T1000 (cell line): ENCODE measurements at regions not wholly inside any gene's neighbourhood (a gene's known extent, or its start where the extent isn't known, plus 50 kb on each side); places are given as distances from the start of the nearest gene placed in this dataset.
"Not testable (repeated sequence)": the region's sequence is repeated elsewhere in the genome, so short reads cannot be mapped to it uniquely, and the experiment has no call there.

Experiments used
- DNase-seq: peaks from one replicate; lab custom pipeline; 2025; ENCODE audit warnings: mixed read lengths; lab: John Stamatoyannopoulos, UW

DNA sequence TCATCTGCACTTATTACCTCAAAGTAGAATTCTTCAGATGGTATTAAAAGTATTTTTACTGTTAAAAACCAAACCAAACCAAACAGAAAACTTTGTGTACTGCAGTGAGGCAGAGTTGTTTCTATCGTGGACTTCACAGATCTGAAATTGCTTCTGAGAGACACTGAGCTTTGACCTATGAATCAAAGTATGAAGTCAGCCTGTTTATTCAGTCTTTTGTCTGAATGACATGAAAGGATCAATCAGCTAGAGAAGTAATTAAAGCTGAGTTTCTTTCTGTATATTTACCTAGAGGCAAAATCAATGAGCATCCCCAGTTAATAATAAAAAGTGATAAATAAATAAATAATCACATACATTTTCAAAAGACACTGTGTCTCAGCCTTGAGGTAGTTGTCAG lies 2121.0 kb downstream of the PCDH7 start:
- no peak for DNase-seq

GRCh38 chr4:32847461-32847860 lies 2127.3 kb downstream of the PCDH7 start:
- no peak for DNase-seq

DNA sequence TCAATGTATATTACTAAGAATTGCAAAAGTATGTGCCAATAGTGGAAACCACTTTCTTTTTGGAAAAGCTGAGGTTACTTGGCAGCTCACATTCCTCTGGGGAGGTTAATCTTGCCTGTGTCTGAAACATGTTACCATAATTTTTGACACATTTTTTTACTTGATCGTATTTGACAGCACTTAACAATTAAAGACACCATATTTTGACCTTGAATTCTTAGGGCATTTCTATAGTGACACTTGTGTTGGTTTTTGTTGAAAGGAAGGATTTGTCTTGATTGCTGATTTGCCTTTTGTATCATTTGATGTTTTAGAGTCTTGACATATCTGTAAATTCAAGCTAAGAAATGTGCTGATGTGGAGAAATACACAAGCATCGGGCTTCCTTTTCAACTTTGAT lies 2135.5 kb downstream of the PCDH7 start:
- no peak for DNase-seq

- no peak for DNase-seq
Observed at GRCh38 chr4:32858361-32858760, 2138.2 kb downstream of the PCDH7 start.

DNA sequence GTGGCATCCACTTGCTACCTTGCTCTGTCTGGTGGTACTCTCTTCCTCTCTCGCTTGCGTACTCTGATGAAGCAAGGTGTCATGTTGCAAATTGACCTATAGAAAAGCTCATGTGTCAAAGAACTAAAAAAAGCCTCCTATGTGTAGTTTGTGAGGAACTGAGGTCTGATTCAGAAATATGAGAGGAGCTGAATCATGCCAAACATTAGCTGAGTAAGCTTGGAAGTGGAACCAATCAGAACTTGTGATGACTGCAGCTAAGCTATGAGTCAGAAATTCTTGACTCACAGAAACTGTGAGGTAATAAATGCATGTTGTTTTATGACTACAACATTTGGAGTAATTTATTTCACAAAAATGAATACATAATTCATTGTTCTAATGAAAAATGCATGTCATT lies 2138.8 kb downstream of the PCDH7 start:
- DNase-seq = peak; percentile 21

- no peak for DNase-seq
Observed at GRCh38 chr4:32864713-32865351, 2144.7 kb downstream of the PCDH7 start.

- DNase-seq = no peak
Observed at GRCh38 chr4:32876546-32876945, 2156.4 kb downstream of the PCDH7 start.

DNA sequence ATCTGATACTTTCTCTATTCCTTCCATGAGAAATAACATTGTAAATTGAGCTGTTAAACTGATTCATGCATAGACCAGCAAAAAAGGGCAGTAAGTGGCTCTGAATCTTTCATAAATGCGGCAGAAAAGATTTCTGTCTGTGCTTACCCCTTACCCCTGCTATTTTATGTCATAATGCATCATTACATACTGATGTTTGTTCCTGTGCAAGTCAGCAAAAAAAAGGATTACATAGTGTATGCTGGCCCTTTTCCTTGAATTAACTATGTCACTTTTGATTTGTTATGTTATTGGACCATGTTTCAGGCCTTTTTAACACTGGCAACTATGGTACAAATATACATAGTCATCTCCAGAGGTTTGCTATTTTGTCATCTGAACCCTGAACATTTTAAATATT lies 2159.7 kb downstream of the PCDH7 start:
- no peak for DNase-seq

GRCh38 chr4:32884198-32884597 lies 2164.0 kb downstream of the PCDH7 start:
- no peak for DNase-seq

DNA sequence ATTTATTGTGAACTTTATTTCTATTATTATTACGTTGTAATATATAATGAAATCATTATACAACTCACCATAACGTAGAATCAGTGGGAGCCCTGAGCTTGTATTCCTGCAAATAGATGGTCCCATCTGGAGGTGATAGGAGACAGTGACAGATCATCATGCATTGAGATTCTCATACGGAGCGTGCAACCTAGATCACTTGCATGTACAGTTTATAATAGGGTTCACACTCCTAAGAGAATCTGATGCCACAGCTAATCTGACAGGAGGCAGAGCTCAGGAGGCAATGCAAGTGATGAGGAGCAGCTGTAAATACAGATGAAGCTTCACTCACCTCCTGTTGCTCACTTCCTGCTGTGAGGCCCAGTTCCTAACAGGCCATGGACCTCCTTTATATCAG lies 2170.2 kb downstream of the PCDH7 start:
- no peak for DNase-seq

GRCh38 chr4:32909053-32909452 lies 2188.9 kb downstream of the PCDH7 start:
- DNase-seq = no peak

DNA sequence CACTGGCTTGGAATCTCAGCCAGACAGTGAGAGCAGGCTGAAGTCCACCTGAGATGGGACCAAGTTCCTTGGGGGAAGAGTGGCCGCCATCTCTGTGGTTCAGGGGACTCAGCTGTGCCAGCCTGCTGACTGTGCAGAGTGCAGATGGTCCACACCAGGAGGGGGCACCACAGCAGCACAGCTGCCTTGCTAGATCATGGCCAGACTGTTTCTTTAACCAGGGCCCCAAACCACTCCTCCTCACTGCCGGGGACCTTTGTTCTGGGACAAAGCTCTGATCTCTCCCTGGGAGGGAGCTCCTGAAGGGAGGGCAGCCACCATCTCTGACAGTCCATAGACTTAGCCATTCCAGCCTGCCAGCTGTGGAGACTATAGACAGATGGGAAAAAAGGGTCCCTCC lies 2189.6 kb downstream of the PCDH7 start:
- DNase-seq = no peak

DNA sequence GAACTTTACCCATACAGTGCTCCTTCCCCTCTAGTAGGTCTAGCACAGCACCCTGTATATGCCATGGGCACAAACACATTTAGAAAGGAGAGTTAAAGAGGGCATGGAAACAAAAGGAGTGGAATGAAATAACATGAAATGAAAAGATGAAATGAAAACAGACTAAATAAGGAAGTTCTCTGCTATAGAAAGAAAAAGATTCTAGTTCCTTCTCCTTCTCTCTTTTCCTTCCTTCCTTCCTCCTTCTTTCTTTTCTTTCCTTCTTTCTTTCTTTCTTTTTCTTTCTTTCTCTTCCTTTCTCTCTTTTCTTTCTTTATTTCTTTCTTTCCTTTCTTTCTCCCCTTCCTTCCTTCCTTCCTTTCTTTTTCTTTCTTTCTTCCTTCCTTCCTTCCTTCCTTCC lies 2197.4 kb downstream of the PCDH7 start:
- no peak for DNase-seq

GRCh38 chr4:32929796-32930699 lies 2209.9 kb downstream of the PCDH7 start:
- no peak for DNase-seq

DNA sequence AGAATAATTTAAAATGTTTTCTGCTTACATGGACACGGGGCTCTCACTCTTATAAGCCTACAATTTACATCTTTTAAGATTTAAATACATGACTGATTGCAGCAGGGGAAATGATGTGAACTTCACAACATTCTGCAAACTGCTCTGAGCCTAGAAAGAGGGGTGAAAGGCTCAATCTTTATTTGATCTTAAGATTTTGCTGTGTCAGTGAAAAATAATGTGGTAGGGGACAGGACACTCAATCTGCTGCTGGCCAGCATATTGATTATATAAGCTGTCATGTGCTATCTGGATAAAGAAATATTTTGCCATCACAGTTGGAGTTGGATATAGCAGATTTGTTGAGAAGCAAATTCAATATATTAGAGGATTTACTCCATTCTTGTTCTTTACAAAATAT lies 2210.5 kb downstream of the PCDH7 start:
- no peak for DNase-seq

- no peak for DNase-seq
Observed at GRCh38 chr4:32931475-32931874, 2211.3 kb downstream of the PCDH7 start.

DNA sequence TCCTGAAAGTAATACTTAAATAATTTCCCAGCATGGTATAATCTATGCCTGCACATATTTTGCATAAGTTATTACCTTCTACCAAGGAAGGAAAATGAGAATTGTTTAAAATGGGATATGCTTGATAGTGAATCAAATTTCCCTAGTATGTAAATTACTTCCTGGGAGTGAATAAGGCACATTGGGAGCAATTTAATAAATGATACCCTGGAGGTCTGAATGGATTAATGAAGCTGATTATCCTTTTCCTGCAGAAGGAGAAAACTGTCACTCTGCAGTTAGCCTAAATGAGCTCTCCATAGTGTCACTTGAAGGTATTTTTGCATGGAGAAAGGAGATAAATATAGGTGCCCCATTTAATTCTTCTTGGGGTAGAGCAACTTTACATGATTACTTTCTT lies 2212.0 kb downstream of the PCDH7 start:
- no peak for DNase-seq

- DNase-seq = not testable (repeated sequence)
Observed at GRCh38 chr4:32939222-32939621, 2219.1 kb downstream of the PCDH7 start.

GRCh38 chr4:32950866-32951265 lies 2230.7 kb downstream of the PCDH7 start:
- no peak for DNase-seq

GRCh38 chr4:32958586-32958985 lies 2238.4 kb downstream of the PCDH7 start:
- no peak for DNase-seq

GRCh38 chr4:32962100-32962499 lies 2241.9 kb downstream of the PCDH7 start:
- no peak for DNase-seq

- no peak for DNase-seq
Observed at GRCh38 chr4:32985256-32985655, 2265.1 kb downstream of the PCDH7 start.

DNA sequence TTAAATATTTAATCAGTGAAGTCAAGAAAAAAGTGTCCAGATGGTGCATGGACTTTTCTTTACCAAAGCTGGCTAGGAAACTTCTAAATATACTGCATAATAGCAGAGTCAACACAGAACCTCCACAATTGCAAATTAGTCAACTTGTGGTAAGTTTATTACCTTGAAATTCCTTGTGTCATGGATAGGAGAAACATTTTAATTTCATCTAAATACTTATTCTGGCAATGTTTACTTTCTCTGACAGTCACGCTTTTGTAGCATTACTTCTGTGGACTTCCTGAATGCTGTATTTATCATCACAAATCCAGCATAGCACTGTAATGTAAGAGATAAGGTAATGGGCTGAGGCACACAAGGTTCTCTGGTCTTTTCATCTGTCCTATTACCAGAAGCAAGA lies 2266.1 kb downstream of the PCDH7 start:
- DNase-seq = no peak

DNA sequence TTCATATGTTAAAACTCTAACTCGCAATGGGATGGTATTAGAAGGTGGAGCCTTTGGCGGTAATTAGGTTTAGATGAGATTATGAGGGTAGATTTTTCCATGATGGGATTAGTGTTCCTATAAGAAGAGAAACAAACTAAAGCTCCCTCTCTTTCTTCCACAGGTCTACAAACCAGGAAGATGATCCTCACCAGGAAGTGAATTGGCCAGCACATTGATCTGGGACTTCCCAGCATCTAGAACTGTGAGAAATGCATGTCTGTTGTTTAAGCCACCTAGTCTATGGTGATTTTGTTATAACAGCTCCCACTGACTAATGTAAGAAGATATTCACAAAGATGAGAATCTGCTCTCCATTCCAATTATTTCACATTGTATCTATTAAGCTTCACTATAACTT lies 2266.9 kb downstream of the PCDH7 start:
- no peak for DNase-seq
